Activated B cell treated with CpG ODN at 0.5 μM for 24 hours (primary cell): ENCODE measurements at regions not wholly inside any gene's neighbourhood (a gene's known extent, or its start where the extent isn't known, plus 50 kb on each side); places are given as distances from the start of the nearest gene placed in this dataset.

Source experiments
- ATAC-seq: fragments of 200-7000 bp; cut with Tn5 transposase; one replicate; pipeline ENCODE4 v1.10.0; 2021; ENCODE audit warnings: low read depth, mild to moderate bottlenecking, moderate library complexity
- CTCF ChIA-PET: fragments of 350-600 bp; sonication (Branson Sonifier 250); formaldehyde crosslinking; loops from one replicate; lab custom pipeline; 2021; ENCODE audit warnings: antibody characterized with exemption; lab: Charles Lee
- POLR2A ChIA-PET: fragments of 350-600 bp; sonication (Branson Sonifier 250); formaldehyde crosslinking; loops from one replicate; lab custom pipeline; 2021; ENCODE audit warnings: antibody characterized with exemption; lab: Charles Lee
- DNase-seq: peaks from one replicate; pipeline ENCODE4 v3.0.0; 2022
- H3K27ac Mint-ChIP-seq: one replicate; pipeline ENCODE4 v1.8.0; 2020; ENCODE audit warnings: mixed read lengths
- H3K27me3 Mint-ChIP-seq: one replicate; pipeline ENCODE4 v1.8.0; 2021; ENCODE audit warnings: mixed read lengths
- H3K36me3 Mint-ChIP-seq: one replicate; pipeline ENCODE4 v1.8.0; 2021; ENCODE audit warnings: low read depth, mixed read lengths
- H3K4me1 Mint-ChIP-seq: one replicate; pipeline ENCODE4 v1.8.0; 2021; ENCODE audit warnings: mixed read lengths
- H3K4me3 Mint-ChIP-seq: one replicate; pipeline ENCODE4 v1.8.0; 2020; ENCODE audit warnings: mild to moderate bottlenecking, mixed read lengths
- H3K9me3 Mint-ChIP-seq: one replicate; pipeline ENCODE4 v1.8.0; 2020; ENCODE audit warnings: mixed read lengths
- intact Hi-C: fragments of 100-400 bp; cut with micrococcal nuclease; formaldehyde crosslinking; loops from one replicate; pipeline ENCODE4 v1.15.1; 2024
- TF ChIP-seq, protein P1 (sequence below): fragments of 200-600 bp; IDR thresholded peaks from one replicate; pipeline ENCODE4 v1.8.0; 2022; ENCODE audit warnings: antibody characterized with exemption, mild to moderate bottlenecking

DNA sequence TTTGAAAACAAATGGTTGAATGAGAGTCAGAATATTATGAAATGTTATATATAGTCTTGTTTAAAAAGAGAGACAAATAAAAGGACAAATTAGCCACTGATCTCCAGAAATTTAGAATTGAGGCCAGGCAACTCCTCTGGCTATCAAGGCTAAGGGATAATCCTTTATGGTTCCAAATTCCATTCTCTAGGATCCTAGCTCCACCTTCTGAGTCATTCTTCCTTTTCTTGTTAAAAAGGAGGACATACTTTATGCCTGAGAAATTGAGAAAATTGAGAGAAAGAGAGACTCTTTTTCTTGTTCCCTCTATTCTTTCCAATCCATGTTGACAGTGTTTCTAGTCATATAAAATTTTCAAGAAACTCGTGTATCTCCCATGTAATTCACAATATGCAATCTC is 1299.5 kb downstream of the FSTL5 start:
- intact Hi-C loops = no loop called here

DNA sequence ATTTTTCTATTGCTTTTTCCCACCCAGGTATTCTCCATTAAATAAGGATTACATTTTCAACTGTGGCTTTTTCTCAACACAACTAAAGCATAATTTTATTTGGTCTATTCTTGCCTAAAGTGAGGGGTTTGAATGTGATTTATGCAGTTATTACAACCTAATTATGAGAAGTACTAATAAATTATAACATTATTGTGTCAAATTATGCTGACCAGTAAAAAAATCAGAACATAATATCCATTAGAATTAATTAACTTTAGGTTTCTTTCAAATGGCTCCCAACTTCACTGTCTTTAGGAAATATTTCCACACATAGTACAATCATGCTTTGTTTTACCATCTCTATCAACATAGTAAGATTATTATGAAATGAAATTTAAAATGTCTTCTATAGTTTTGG is 1293.9 kb downstream of the FSTL5 start:
- H3K4me3 Mint-ChIP-seq = no peak overlapping the region
- H3K27me3 Mint-ChIP-seq = no peaks in the 10 kb centered on the region
- H3K9me3 Mint-ChIP-seq = peaks cover 5% of the 10 kb centered on the region
- ChIA-PET CTCF (no interaction called here), POLR2A (no interaction called here)
- ATAC-seq (no peak), DNase-seq (no peak)
- intact Hi-C loops = no loop called here
- H3K4me1 Mint-ChIP-seq = no peaks in the 10 kb centered on the region
- H3K27ac Mint-ChIP-seq = no peak overlapping the region
- no peaks in the 10 kb centered on the region for H3K36me3 Mint-ChIP-seq
- TF ChIP-seq, protein P1, sequence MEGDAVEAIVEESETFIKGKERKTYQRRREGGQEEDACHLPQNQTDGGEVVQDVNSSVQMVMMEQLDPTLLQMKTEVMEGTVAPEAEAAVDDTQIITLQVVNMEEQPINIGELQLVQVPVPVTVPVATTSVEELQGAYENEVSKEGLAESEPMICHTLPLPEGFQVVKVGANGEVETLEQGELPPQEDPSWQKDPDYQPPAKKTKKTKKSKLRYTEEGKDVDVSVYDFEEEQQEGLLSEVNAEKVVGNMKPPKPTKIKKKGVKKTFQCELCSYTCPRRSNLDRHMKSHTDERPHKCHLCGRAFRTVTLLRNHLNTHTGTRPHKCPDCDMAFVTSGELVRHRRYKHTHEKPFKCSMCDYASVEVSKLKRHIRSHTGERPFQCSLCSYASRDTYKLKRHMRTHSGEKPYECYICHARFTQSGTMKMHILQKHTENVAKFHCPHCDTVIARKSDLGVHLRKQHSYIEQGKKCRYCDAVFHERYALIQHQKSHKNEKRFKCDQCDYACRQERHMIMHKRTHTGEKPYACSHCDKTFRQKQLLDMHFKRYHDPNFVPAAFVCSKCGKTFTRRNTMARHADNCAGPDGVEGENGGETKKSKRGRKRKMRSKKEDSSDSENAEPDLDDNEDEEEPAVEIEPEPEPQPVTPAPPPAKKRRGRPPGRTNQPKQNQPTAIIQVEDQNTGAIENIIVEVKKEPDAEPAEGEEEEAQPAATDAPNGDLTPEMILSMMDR = no peak

More for the DNA sequence above, 1299.5 kb downstream of the FSTL5 start:
- Mint-ChIP-seq H3K27ac (no peak overlapping the region), H3K4me1 (no peaks in the 10 kb centered on the region), H3K4me3 (no peak overlapping the region), H3K9me3 (peaks cover 1% of the 10 kb centered on the region), H3K36me3 (no peaks in the 10 kb centered on the region), H3K27me3 (no peaks in the 10 kb centered on the region)
- ChIA-PET POLR2A (no interaction called here), CTCF (no interaction called here)
- no peak for DNase-seq
- TF ChIP-seq, protein P1 = no peak
- ATAC-seq = no peak

DNA sequence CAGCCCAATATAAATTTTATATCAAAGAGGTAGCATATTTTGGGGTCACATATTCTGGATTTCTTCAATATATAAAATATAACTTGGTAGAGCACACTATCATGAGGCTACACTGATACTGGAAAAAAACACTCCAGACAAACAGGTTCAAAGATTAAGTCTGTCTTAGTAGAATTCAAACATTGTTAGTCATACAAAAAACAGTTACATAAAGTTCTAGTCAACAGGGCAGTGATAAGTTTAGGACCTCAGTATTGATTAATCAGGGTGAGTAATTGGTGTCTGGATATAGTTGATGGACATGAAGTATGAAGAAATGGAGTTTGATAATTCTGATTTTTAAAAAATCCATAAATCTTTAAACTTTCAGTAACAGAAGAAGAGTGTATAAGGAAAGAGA is 1291.3 kb downstream of the FSTL5 start:
- H3K9me3 Mint-ChIP-seq = peaks cover 6% of the 10 kb centered on the region
- intact Hi-C loops = no loop called here
- H3K4me3 Mint-ChIP-seq = no peak overlapping the region
- TF ChIP-seq, protein P1 = no peak
- ATAC-seq (no peak), DNase-seq (no peak)
- ChIA-PET CTCF (no interaction called here), POLR2A (no interaction called here)
- H3K4me1 Mint-ChIP-seq = no peaks in the 10 kb centered on the region
- no peaks in the 10 kb centered on the region for H3K36me3 Mint-ChIP-seq
- no peak overlapping the region for H3K27ac Mint-ChIP-seq
- no peaks in the 10 kb centered on the region for H3K27me3 Mint-ChIP-seq

DNA sequence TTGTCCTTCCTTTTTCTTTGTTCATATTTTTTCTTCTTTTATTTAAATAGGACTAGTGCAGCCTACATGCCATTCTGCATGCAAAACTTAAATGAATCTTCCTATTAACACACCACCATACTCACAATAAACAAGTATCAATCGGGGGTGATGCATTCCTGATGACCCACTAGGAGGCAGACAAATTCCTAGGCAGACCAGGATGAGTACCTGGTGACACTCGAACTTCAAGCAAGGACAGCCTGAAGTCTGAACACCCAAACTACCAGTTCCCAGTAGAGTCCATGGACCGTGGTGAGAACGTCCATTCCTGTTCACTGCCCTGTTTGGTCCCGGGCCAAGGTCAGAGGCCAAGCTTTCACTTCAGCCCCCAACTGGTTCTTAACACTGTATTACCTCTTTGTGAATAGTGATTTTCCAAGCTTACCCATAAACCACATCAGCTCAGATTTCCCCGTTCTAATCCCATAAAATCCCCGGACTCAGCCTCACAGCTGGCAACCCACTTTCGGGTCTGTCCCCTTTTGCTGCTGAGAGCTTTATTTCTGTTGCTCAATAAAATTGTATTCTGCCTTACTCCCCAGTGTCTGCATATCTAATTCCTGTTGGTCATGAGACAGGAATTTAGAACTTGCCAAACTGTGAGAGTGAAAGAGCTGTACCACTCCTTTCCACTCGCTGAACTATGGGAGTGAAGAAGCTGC is 1286.6 kb downstream of the FSTL5 start:
- CTCF ChIA-PET = no interaction called here
- no peak overlapping the region for H3K27ac Mint-ChIP-seq
- no peaks in the 10 kb centered on the region for H3K36me3 Mint-ChIP-seq
- no peak for ATAC-seq
- intact Hi-C loops = no loop called here
- DNase-seq = no peak
- TF ChIP-seq, protein P1 = no peak
- no peaks in the 10 kb centered on the region for H3K27me3 Mint-ChIP-seq
- H3K4me3 Mint-ChIP-seq = no peak overlapping the region
- peaks cover 8% of the 10 kb centered on the region for H3K9me3 Mint-ChIP-seq
- POLR2A ChIA-PET = no interaction called here
- no peaks in the 10 kb centered on the region for H3K4me1 Mint-ChIP-seq

DNA sequence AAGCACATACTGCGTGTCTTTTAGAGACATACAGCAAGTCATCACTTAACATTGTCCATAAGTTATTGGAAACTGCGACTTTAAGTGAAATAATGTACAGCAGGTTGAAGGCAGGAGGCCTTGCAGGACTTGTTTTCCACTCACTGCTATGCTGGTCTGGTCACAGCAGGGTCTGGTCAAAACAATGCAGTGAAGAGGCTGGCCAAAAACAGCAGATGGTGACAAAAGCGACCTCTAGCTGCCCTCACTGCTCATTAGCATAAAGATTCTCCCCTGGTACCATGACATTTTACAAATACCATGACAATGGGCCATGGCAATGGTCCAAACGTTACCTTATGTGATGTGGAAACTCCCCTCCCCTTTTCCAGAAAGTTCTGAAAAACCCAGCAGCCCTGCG is 1283.6 kb downstream of the FSTL5 start:
- no peak for ATAC-seq
- no peaks in the 10 kb centered on the region for H3K27me3 Mint-ChIP-seq
- ChIA-PET CTCF (no interaction called here), POLR2A (no interaction called here)
- H3K36me3 Mint-ChIP-seq = no peaks in the 10 kb centered on the region
- H3K4me1 Mint-ChIP-seq = no peaks in the 10 kb centered on the region
- TF ChIP-seq, protein P1 = no peak
- no peak overlapping the region for H3K27ac Mint-ChIP-seq
- intact Hi-C loops = no loop called here
- H3K9me3 Mint-ChIP-seq = peaks cover 9% of the 10 kb centered on the region
- no peak for DNase-seq
- no peak overlapping the region for H3K4me3 Mint-ChIP-seq
